ENCODE measurements at regions not wholly inside any gene's neighbourhood (a gene's known extent, or its start where the extent isn't known, plus 50 kb on each side); places are given as distances from the start of the nearest gene placed in this dataset.

DNA sequence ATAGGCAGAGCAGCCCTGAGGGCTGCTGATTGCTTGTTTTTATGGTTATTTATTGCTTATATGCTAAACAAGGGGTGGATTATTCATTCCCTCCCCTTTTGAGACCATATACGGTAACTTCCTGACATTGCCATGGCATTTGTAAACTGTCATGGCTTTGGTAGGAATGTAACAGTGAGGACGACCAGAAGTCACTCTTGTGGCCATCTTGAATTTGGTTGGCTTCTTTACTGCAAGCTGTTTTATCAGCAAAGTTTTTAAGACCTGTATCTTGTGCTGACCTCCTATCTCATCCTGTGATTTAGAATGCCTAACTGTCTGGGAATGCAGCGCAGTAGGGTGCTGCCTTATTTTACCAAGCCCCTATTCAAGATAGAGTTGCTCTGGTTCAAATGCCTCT is 531.8 kb upstream of the PRMT6 start:
- DNase-seq (ENCODE audit: low spot score in 2 of 2) = no peak
- intact Hi-C loops (cut with DNase I; ENCODE audit: low total_unique reads) = no loop called here
- WGBS, 2 donors = 79 to 83% methylated on average over 3 of the region's 3 CpGs
- TF ChIP-seq, protein P1, sequence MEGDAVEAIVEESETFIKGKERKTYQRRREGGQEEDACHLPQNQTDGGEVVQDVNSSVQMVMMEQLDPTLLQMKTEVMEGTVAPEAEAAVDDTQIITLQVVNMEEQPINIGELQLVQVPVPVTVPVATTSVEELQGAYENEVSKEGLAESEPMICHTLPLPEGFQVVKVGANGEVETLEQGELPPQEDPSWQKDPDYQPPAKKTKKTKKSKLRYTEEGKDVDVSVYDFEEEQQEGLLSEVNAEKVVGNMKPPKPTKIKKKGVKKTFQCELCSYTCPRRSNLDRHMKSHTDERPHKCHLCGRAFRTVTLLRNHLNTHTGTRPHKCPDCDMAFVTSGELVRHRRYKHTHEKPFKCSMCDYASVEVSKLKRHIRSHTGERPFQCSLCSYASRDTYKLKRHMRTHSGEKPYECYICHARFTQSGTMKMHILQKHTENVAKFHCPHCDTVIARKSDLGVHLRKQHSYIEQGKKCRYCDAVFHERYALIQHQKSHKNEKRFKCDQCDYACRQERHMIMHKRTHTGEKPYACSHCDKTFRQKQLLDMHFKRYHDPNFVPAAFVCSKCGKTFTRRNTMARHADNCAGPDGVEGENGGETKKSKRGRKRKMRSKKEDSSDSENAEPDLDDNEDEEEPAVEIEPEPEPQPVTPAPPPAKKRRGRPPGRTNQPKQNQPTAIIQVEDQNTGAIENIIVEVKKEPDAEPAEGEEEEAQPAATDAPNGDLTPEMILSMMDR (IDR thresholded peaks at IDR 0.05) = no peak
- no peak for TF ChIP-seq POLR2A (IDR thresholded peaks at IDR 0.05)
- no peak overlapping the region for H3K4me3 ChIP-seq (ENCODE audit: low read depth, poor library complexity, severe bottlenecking)

DNA sequence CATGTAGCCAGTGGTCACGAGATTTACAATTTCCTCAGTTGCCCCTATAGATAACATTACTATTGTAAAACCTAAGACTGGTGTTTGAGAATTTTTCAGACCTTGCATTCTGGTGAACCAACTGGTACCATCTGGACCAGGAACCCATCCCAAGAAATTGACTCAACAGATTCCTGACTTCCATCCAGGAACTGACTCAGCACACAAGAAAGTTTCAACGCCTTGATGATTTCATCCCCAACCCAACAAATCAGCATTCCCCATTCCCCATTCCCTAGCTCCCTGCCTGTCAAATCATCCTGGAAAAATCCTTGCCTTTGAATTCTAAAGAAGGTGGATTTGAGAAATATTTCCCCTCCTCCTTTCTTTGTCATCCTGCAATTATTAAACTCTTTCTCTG is 529.8 kb upstream of the PRMT6 start:
- TF ChIP-seq, protein P1 (IDR thresholded peaks at IDR 0.05) = no peak
- no peak for TF ChIP-seq POLR2A (IDR thresholded peaks at IDR 0.05)
- intact Hi-C loops (cut with DNase I; ENCODE audit: low total_unique reads) = no loop called here
- no peak overlapping the region for H3K4me3 ChIP-seq (ENCODE audit: low read depth, poor library complexity, severe bottlenecking)
- 60 to 61% methylated on average over 2 of the region's 2 CpGs for WGBS, 2 donors
- DNase-seq (ENCODE audit: low spot score in 2 of 2) = no peak

DNA sequence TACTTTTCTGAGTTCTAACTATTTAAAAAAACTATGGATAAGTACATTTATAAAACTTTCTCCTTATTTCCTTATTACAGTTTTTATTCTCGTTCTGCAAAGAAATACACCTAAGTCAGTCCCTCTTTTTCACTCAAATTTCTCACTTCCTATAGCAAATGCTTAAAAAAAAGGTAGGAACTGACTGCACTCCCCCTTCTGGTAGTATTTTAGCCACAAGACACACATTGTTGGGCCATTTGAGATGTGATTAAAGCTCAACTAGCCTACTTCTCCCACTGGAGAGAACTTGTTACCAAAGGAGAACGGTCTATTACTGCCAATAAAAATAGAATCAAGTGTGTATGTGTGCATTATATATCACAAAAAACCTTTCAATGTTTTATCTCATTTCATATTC is 521.9 kb upstream of the PRMT6 start:
- no peak for TF ChIP-seq POLR2A (IDR thresholded peaks at IDR 0.05)
- TF ChIP-seq, protein P1 (IDR thresholded peaks at IDR 0.05) = no peak
- no peak for DNase-seq (ENCODE audit: low spot score in 2 of 2)
- intact Hi-C loops (cut with DNase I; ENCODE audit: low total_unique reads) = no loop called here
- no peak overlapping the region for H3K4me3 ChIP-seq (ENCODE audit: low read depth, poor library complexity, severe bottlenecking)
- WGBS, 2 donors = 63 to 74% methylated on average over 2 of the region's 2 CpGs

DNA sequence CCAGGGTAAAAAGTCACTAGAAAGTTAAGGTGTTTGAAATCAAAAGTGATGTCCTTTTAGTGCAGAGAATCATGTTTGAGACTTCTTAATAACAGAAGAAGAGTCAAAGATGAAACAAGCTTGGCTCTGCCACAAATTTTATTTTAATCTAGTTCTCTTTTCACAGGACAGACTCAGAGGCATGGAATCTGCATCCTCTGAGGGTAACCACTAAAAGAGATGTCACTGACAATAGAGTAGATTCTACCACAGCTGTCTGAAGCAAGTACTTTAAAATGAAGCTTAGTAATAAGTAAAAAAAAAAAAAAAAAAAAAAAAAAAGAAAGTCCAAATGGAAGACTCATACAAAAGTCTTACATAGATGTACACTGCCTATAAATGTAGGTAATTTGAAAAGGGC is 519.7 kb upstream of the PRMT6 start:
- intact Hi-C loops (cut with DNase I; ENCODE audit: low total_unique reads) = no loop called here
- DNase-seq (ENCODE audit: low spot score in 2 of 2) = no peak
- no peak overlapping the region for H3K4me3 ChIP-seq (ENCODE audit: low read depth, poor library complexity, severe bottlenecking)
- TF ChIP-seq, protein P1 (IDR thresholded peaks at IDR 0.05) = no peak
- TF ChIP-seq POLR2A (IDR thresholded peaks at IDR 0.05) = no peak

DNA sequence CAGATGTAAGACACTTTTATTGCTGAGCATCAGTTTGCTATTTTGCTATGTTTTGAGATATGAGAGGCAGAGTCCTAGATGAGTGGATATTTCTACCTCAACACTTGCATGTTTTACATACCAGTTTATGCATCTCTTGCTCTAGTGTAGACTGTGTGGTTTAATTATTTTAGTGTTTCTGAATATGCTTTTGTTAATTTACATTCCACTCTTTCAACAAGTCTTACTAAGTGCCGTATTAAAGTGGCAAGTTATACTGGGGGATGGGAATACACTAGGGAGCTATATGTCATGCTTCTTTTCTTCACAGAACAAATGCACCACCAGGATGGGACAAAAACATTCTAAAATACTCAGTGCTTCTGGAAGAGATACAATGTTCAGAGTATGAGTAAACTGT is 507.7 kb upstream of the PRMT6 start:
- H3K4me3 ChIP-seq (ENCODE audit: low read depth, poor library complexity, severe bottlenecking) = no peak overlapping the region
- TF ChIP-seq POLR2A (IDR thresholded peaks at IDR 0.05) = no peak
- TF ChIP-seq, protein P1 (IDR thresholded peaks at IDR 0.05) = no peak
- no peak for DNase-seq (ENCODE audit: low spot score in 2 of 2)
- WGBS, 2 donors = 58 to 63% methylated on average over 1 of the region's 1 CpG
- intact Hi-C loops (cut with DNase I; ENCODE audit: low total_unique reads) = no loop called here

DNA sequence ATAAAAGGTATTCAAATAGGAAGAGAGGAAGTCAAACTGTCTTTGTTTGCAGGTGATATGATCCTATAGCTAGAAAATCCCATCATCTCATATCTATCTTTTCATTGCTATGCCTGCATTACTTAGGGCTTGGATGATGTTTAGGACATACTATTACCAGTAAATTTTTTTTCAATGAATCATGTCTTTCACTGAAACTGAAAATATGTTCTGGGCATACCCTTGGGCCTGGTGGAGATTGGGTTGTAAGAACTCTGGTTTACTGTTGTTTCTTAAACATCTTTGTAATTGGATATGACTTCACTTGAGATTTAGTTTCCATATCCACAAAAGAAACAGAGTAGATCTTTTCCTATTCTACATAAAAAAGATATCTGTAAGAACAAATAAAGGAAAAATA is 502.2 kb upstream of the PRMT6 start:
- no peak for DNase-seq (ENCODE audit: low spot score in 2 of 2)
- H3K4me3 ChIP-seq (ENCODE audit: low read depth, poor library complexity, severe bottlenecking) = no peak overlapping the region
- intact Hi-C loops (cut with DNase I; ENCODE audit: low total_unique reads) = no loop called here
- TF ChIP-seq POLR2A (IDR thresholded peaks at IDR 0.05) = no peak
- TF ChIP-seq, protein P1 (IDR thresholded peaks at IDR 0.05) = no peak
